CD4-positive, alpha-beta T cell (primary cell): ENCODE measurements at regions not wholly inside any gene's neighbourhood (a gene's known extent, or its start where the extent isn't known, plus 50 kb on each side); places are given as distances from the start of the nearest gene placed in this dataset.

Experiments
- ATAC-seq: fragments of 200-7000 bp; cut with Tn5 transposase; one replicate; pipeline ENCODE4 v1.10.0; 2022; ENCODE audit warnings: mild to moderate bottlenecking; ENCODE audit not compliant: poor library complexity
- CTCF ChIA-PET: fragments of 350-600 bp; sonication (Branson Sonifier 250); formaldehyde crosslinking; loops from one replicate; lab custom pipeline; 2021; ENCODE audit warnings: antibody characterized with exemption, inconsistent platforms; lab: Charles Lee
- POLR2A ChIA-PET: fragments of 350-600 bp; sonication (Branson Sonifier 250); formaldehyde crosslinking; loops from one replicate; lab custom pipeline; 2021; ENCODE audit warnings: antibody characterized with exemption, inconsistent platforms; lab: Charles Lee
- DNase-seq, 14 experiments: peaks; one replicate each; pipeline ENCODE4 v3.0.0-alpha.2; 2013 to 2020; ENCODE audit warnings: mixed read lengths in 2 of 14
- H3K27ac ChIP-seq, 2 donors: one replicate each; pipeline versions ENCODE4 v1.5.1 to v1.7.0; 2013; ENCODE audit warnings: low read length in 2 of 2, low read depth in 1 of 2, mild to moderate bottlenecking in 1 of 2
- H3K27me3 ChIP-seq, 2 experiments: 1 replicate in 1 of 2; 2 replicates in 1 of 2; pipeline versions ENCODE4 v1.6.1 to v1.7.0; 2013; ENCODE audit warnings: low read length in 2 of 2, control low read depth in 1 of 2, mild to moderate bottlenecking in 1 of 2, moderate library complexity in 1 of 2; ENCODE audit not compliant: insufficient read depth in 2 of 2, control insufficient read depth in 1 of 2
- H3K36me3 ChIP-seq: one replicate; pipeline ENCODE4 v1.6.1; 2013; ENCODE audit warnings: low read length, control low read depth; ENCODE audit not compliant: insufficient read depth
- H3K4me1 ChIP-seq: one replicate; pipeline ENCODE4 v1.6.1; 2013; ENCODE audit warnings: low read length, control low read depth; ENCODE audit not compliant: insufficient read depth
- H3K4me3 ChIP-seq: one replicate; pipeline ENCODE4 v1.5.1; 2013; ENCODE audit warnings: mild to moderate bottlenecking, low read length, moderate library complexity
- H3K9me3 ChIP-seq, 2 experiments: 1 replicate in 1 of 2; 2 replicates in 1 of 2; pipeline versions ENCODE4 v1.6.1 to v1.7.0; 2013; ENCODE audit warnings: low read length in 2 of 2, mild to moderate bottlenecking in 2 of 2, control low read depth in 1 of 2, moderate library complexity in 1 of 2; ENCODE audit not compliant: control insufficient read depth in 1 of 2, insufficient read depth in 1 of 2
- H3K27ac Mint-ChIP-seq: one replicate; pipeline ENCODE4 v1.8.0; 2020; ENCODE audit warnings: mixed read lengths
- H3K27me3 Mint-ChIP-seq: one replicate; pipeline ENCODE4 v1.8.0; 2021; ENCODE audit warnings: mixed read lengths
- H3K36me3 Mint-ChIP-seq: one replicate; pipeline ENCODE4 v1.8.0; 2021; ENCODE audit warnings: low read depth, mixed read lengths
- H3K4me1 Mint-ChIP-seq: one replicate; pipeline ENCODE4 v1.8.0; 2021; ENCODE audit warnings: low read depth, mixed read lengths
- H3K4me3 Mint-ChIP-seq: one replicate; pipeline ENCODE4 v1.8.0; 2020; ENCODE audit warnings: mild to moderate bottlenecking, mixed read lengths
- H3K9me3 Mint-ChIP-seq: one replicate; pipeline ENCODE4 v1.8.0; 2020; ENCODE audit warnings: mixed read lengths
- intact Hi-C, 2 experiments: fragments of 100-400 bp; cut with DNase I in 1 of 2; cut with micrococcal nuclease in 1 of 2; formaldehyde crosslinking; loops; one replicate each; pipeline versions ENCODE4 v1.15.1 to v1.9.0; 2023 to 2025; cut with DNase I, micrococcal nuclease
- TF ChIP-seq, protein P1 (sequence below): fragments of 200-600 bp; IDR thresholded peaks from one replicate; pipeline ENCODE4 v1.8.0; 2022; ENCODE audit warnings: antibody characterized with exemption, mild to moderate bottlenecking

DNA sequence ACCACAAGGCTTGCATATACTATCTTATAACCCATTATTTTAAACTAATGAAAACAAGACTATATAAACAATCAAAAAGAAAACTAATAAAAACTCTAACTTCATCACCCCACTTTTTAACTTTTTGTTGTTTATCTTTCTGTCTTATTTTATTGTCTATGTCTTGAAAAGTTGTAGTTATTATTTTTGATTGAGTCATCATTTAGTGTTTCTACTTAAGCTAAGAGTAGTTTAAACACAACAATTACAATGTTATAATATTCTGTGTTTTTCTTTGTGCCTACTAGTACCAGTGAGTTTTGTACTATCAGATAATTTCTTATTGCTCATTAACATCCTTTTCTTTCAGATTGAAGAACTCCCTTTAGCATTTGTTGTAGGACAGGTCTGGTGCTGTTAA is 318.7 kb upstream of the ATP5MC3 start:
- ATAC-seq (no peak), DNase-seq (no peak)
- POLR2A ChIA-PET = no interaction called here
- H3K27me3 ChIP-seq = no peaks in the 10 kb centered on the region
- Mint-ChIP-seq H3K4me3 (no peak overlapping the region), H3K4me1 (no peaks in the 10 kb centered on the region), H3K36me3 (no peaks in the 10 kb centered on the region), H3K27me3 (peaks cover 5% of the 10 kb centered on the region), H3K9me3 (peaks cover 24% of the 10 kb centered on the region), H3K27ac (no peak overlapping the region)
- no peak overlapping the region for H3K27ac ChIP-seq
- TF ChIP-seq, protein P1, sequence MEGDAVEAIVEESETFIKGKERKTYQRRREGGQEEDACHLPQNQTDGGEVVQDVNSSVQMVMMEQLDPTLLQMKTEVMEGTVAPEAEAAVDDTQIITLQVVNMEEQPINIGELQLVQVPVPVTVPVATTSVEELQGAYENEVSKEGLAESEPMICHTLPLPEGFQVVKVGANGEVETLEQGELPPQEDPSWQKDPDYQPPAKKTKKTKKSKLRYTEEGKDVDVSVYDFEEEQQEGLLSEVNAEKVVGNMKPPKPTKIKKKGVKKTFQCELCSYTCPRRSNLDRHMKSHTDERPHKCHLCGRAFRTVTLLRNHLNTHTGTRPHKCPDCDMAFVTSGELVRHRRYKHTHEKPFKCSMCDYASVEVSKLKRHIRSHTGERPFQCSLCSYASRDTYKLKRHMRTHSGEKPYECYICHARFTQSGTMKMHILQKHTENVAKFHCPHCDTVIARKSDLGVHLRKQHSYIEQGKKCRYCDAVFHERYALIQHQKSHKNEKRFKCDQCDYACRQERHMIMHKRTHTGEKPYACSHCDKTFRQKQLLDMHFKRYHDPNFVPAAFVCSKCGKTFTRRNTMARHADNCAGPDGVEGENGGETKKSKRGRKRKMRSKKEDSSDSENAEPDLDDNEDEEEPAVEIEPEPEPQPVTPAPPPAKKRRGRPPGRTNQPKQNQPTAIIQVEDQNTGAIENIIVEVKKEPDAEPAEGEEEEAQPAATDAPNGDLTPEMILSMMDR = no peak
- CTCF ChIA-PET = no interaction called here
- H3K4me1 ChIP-seq = no peaks in the 10 kb centered on the region
- H3K9me3 ChIP-seq = peaks cover 2 to 8% of the 10 kb centered on the region in 2 experiments
- intact Hi-C loops = no loop called here
- H3K4me3 ChIP-seq = no peak overlapping the region
- H3K36me3 ChIP-seq = no peaks in the 10 kb centered on the region

GRCh38 chr2:175490360-175490791 is 308.9 kb upstream of the ATP5MC3 start:
- DNase-seq = no peak
- Mint-ChIP-seq H3K27me3 (peaks cover 5% of the 10 kb centered on the region), H3K4me1 (no peaks in the 10 kb centered on the region), H3K4me3 (no peak overlapping the region), H3K9me3 (peaks cover 4% of the 10 kb centered on the region), H3K36me3 (no peaks in the 10 kb centered on the region), H3K27ac (no peak overlapping the region)
- Histone ChIP-seq H3K9me3 (peaks cover 0 to 4% of the 10 kb centered on the region in 2 experiments), H3K4me3 (no peak overlapping the region), H3K4me1 (no peaks in the 10 kb centered on the region), H3K27ac (no peak overlapping the region), H3K36me3 (no peaks in the 10 kb centered on the region), H3K27me3 (peaks cover 0 to 4% of the 10 kb centered on the region in 2 experiments)
- ChIA-PET POLR2A (no interaction called here), CTCF (no interaction called here)
- TF ChIP-seq, protein P1 = no peak
- ATAC-seq = no peak
- intact Hi-C loops = no loop called here

DNA sequence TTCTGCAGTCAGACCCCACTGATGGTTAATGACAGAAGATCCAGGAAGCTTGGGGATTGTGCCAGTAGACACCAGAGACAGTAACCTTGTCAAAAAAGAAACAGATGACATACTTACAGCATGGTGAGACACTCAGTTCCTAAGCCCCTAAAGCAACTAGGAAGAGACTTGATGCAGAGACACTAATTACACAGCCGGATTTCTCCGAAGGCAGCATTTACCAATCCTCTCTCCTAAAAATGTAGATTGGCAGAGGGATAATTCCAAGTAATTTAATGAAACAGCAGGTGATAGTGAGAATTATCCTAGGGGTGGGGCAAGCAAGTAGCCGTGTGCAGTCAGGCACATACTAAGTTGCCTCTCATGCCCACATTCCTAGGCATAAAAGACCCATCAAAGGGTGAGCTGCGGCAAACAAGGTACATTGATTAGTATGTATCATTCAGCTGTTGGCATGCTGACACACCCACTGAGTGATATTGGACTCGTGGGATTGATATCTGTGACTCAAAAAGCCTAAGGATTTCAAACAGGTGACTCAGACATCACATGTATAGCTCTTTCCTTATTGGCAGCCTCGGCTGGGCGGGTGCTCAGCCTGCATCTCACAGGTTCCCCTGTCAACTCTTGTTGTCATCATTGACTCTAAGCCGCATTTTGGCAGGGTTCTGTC is 296.7 kb upstream of the ATP5MC3 start:
- POLR2A ChIA-PET = no interaction called here
- Histone ChIP-seq H3K27ac (no peak overlapping the region), H3K27me3 (no peaks in the 10 kb centered on the region), H3K4me1 (no peaks in the 10 kb centered on the region), H3K36me3 (no peaks in the 10 kb centered on the region), H3K9me3 (no peaks in the 10 kb centered on the region), H3K4me3 (no peak overlapping the region)
- Mint-ChIP-seq H3K27me3 (no peaks in the 10 kb centered on the region), H3K36me3 (no peaks in the 10 kb centered on the region), H3K4me3 (no peak overlapping the region), H3K27ac (no peak overlapping the region), H3K4me1 (no peaks in the 10 kb centered on the region), H3K9me3 (no peaks in the 10 kb centered on the region)
- ATAC-seq (no peak), DNase-seq (no peak)
- CTCF ChIA-PET = no interaction called here
- intact Hi-C loops = no loop called here
- TF ChIP-seq, protein P1 = no peak
